Body of pancreas (tissue), 4 donors: ENCODE measurements at regions not wholly inside any gene's neighbourhood (a gene's known extent, or its start where the extent isn't known, plus 50 kb on each side); places are given as distances from the start of the nearest gene placed in this dataset.

Experiments used
- ATAC-seq: fragments of 150-250 bp; one replicate; pipeline ENCODE4 v1.9.1; 2016
- DNase-seq, 4 donors: peaks; one replicate each; pipeline ENCODE4 v3.0.0-alpha.2; 2019
- H3K27ac ChIP-seq, 4 donors: fragments of 200-600 bp; sonication (generic); 1 replicate in 3 of 4; 2 replicates in 1 of 4; pipeline versions ENCODE4 v1.5.1 to v1.6.1; 2016 to 2019; ENCODE audit warnings: mild to moderate bottlenecking in 1 of 4, mixed read lengths in 1 of 4, moderate library complexity in 1 of 4
- H3K27me3 ChIP-seq, 2 donors: fragments of 200-600 bp; sonication (generic); one replicate each; pipeline ENCODE4 v1.6.0; 2016; ENCODE audit warnings: mild to moderate bottlenecking in 1 of 2
- H3K36me3 ChIP-seq, 2 donors: fragments of 200-600 bp; sonication (generic); replicated peaks in 1 of 2; 2 replicates each; pipeline ENCODE4 v1.5.1; 2016; ENCODE audit warnings: low read depth in 2 of 2; ENCODE audit not compliant: insufficient read depth in 1 of 2
- H3K4me1 ChIP-seq: fragments of 200-600 bp; sonication (generic); one replicate; pipeline ENCODE4 v1.6.0; 2016
- H3K4me3 ChIP-seq, 2 donors: fragments of 200-600 bp; sonication (generic); 1 replicate in 1 of 2; 2 replicates in 1 of 2; pipeline ENCODE4 v1.5.1; 2016 to 2019
- H3K9me3 ChIP-seq, 3 donors: fragments of 200-600 bp; sonication (generic); 1 replicate in 2 of 3; 2 replicates in 1 of 3; pipeline ENCODE4 v1.5.1; 2016
- CTCF ChIP-seq, 7 experiments: fragments of 450-650 bp in 4 of 7; fragments of 200-600 bp in 3 of 7; sonication (generic) in 3 of 7; IDR thresholded peaks; one replicate each; pipeline ENCODE4 v1.5.1; 2016 to 2019; ENCODE audit warnings: antibody characterized with exemption in 7 of 7
- POLR2A ChIP-seq, 3 donors: fragments of 450-650 bp; IDR thresholded peaks; one replicate each; pipeline ENCODE4 v1.6.1; 2016; ENCODE audit warnings: antibody characterized with exemption in 3 of 3, mild to moderate bottlenecking in 2 of 3
- WGBS, 2 donors: methylation state at CpG; one replicate each; pipeline ENCODE4 v1.1.5; 2017; 5-methylcytosine and 5-hydroxymethylcytosine counted together
- intact Hi-C: fragments of 100-400 bp; cut with DNase I; formaldehyde crosslinking; loops from one replicate; pipeline ENCODE4 v1.15.1; 2023

- 17 to 40% methylated on average over 2 of the region's 2 CpGs for WGBS, 2 donors
- Histone ChIP-seq H3K4me3 (no peak overlapping the region), H3K36me3 (no peaks in the 10 kb centered on the region), H3K27me3 (no peaks in the 10 kb centered on the region), H3K27ac (no peak overlapping the region), H3K4me1 (no peaks in the 10 kb centered on the region), H3K9me3 (no peaks in the 10 kb centered on the region)
- ATAC-seq (no peak), DNase-seq (no peak)
- TF ChIP-seq POLR2A (IDR thresholded peaks at IDR 0.05) (no peak), CTCF (IDR thresholded peaks at IDR 0.05) (no peak)
- intact Hi-C loops, result no loop called here
Observed at GRCh38 chr15:96701877-96702276, 371.4 kb downstream of the NR2F2 start.

- ATAC-seq (no peak), DNase-seq (no peak)
- H3K4me1 ChIP-seq, result no peaks in the 10 kb centered on the region
- no peaks in the 10 kb centered on the region for H3K36me3 ChIP-seq
- 37 to 53% methylated on average over 4 of the region's 4 CpGs for WGBS, 2 donors
- H3K27ac ChIP-seq, result no peak overlapping the region
- intact Hi-C loops, result no loop called here
- no peak overlapping the region for H3K4me3 ChIP-seq
- no peaks in the 10 kb centered on the region for H3K27me3 ChIP-seq
- no peaks in the 10 kb centered on the region for H3K9me3 ChIP-seq
- no peak for TF ChIP-seq CTCF (IDR thresholded peaks at IDR 0.05)
- no peak for TF ChIP-seq POLR2A (IDR thresholded peaks at IDR 0.05)
Observed at GRCh38 chr15:96702589-96702988, 372.1 kb downstream of the NR2F2 start.

GRCh38 chr15:96703091-96703490 is 372.6 kb downstream of the NR2F2 start:
- intact Hi-C loops, result no loop called here
- Histone ChIP-seq H3K4me1 (no peaks in the 10 kb centered on the region), H3K27ac (no peak overlapping the region), H3K9me3 (no peaks in the 10 kb centered on the region), H3K36me3 (no peaks in the 10 kb centered on the region), H3K4me3 (no peak overlapping the region), H3K27me3 (no peaks in the 10 kb centered on the region)
- DNase-seq (no peak), ATAC-seq (no peak)
- WGBS, 2 donors, result 29 to 38% methylated on average over 3 of the region's 3 CpGs
- TF ChIP-seq POLR2A (IDR thresholded peaks at IDR 0.05) (no peak), CTCF (IDR thresholded peaks at IDR 0.05) (no peak)

GRCh38 chr15:96703794-96704550 is 373.5 kb downstream of the NR2F2 start:
- no peak for TF ChIP-seq CTCF (IDR thresholded peaks at IDR 0.05)
- TF ChIP-seq POLR2A (IDR thresholded peaks at IDR 0.05), result no peak
- Histone ChIP-seq H3K27ac (no peak overlapping the region), H3K9me3 (no peaks in the 10 kb centered on the region), H3K36me3 (no peaks in the 10 kb centered on the region), H3K4me3 (no peak overlapping the region), H3K4me1 (no peaks in the 10 kb centered on the region), H3K27me3 (no peaks in the 10 kb centered on the region)
- DNase-seq (no peak), ATAC-seq (no peak)
- intact Hi-C loops, result no loop called here
- 35 to 46% methylated on average over 5 of the region's 5 CpGs for WGBS, 2 donors

- no peaks in the 10 kb centered on the region for H3K4me1 ChIP-seq
- intact Hi-C loops, result no loop called here
- 44 to 46% methylated on average over 6 of the region's 6 CpGs for WGBS, 2 donors
Observed at GRCh38 chr15:96716075-96716474, 385.6 kb downstream of the NR2F2 start.

More at GRCh38 chr15:96716075-96716474, 385.6 kb downstream of the NR2F2 start:
- DNase-seq (no peak), ATAC-seq (no peak)
- Histone ChIP-seq H3K36me3 (no peaks in the 10 kb centered on the region), H3K27ac (no peak overlapping the region), H3K4me3 (no peak overlapping the region), H3K9me3 (no peaks in the 10 kb centered on the region), H3K27me3 (no peaks in the 10 kb centered on the region)
- TF ChIP-seq POLR2A (IDR thresholded peaks at IDR 0.05) (no peak), CTCF (IDR thresholded peaks at IDR 0.05) (no peak)
